ENCODE measurements at regions not wholly inside any gene's neighbourhood (a gene's known extent, or its start where the extent isn't known, plus 50 kb on each side); places are given as distances from the start of the nearest gene placed in this dataset.
"Not testable (repeated sequence)": the region's sequence is repeated elsewhere in the genome, so short reads cannot be mapped to it uniquely, and the experiment has no call there.

DNA sequence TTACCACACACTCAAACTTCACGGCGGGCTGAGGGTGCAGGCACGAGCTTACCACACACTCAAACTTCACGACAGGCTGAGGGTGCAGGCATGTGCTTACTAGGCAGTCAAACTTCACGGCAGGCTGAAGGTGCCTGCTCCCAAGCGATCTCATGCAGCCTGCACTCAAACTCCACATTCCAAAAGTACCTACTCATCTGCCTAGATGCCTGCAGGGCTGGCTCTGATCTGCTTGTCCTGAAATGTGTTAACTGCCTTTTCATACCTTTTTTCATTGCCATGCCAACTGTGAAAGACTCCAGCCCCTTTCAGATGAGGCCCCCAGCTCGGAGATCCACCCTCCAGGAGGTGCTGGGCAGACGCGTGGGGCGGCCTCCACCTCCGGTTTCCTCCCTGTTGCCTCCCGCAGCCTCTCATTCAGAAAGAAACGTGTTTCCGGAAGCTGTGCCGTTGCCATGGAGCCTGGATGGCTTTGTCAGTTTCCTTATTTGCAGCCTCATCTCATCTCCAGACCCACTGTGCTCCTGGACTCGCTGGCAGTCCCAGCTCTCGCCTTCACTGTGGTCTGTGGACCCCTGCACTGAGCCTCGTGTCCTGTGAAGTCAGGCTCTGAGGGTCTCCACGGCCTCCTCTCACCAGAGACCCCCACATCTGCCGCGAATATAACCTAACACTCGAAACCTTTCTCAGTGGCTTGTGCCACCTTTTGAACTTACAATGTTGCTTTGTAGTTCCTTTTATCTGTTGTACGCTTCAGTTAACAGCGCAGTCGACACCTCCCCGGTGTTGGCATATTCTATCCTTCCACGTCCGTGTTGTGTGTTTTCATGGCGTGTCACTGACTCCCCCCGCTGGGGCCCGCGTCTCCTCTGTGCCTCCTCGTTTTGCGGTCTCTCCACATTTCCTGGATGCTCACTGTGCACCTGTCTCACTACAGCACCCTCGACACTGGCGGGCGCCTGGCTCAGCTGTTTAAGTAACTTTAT is 106.1 kb upstream of the ALKAL2 start:
- DNase-seq, result peak; percentile 63

- DNase-seq, result no peak
Measured at GRCh38 chr2:392926-393280, 105.0 kb upstream of the ALKAL2 start.

DNA sequence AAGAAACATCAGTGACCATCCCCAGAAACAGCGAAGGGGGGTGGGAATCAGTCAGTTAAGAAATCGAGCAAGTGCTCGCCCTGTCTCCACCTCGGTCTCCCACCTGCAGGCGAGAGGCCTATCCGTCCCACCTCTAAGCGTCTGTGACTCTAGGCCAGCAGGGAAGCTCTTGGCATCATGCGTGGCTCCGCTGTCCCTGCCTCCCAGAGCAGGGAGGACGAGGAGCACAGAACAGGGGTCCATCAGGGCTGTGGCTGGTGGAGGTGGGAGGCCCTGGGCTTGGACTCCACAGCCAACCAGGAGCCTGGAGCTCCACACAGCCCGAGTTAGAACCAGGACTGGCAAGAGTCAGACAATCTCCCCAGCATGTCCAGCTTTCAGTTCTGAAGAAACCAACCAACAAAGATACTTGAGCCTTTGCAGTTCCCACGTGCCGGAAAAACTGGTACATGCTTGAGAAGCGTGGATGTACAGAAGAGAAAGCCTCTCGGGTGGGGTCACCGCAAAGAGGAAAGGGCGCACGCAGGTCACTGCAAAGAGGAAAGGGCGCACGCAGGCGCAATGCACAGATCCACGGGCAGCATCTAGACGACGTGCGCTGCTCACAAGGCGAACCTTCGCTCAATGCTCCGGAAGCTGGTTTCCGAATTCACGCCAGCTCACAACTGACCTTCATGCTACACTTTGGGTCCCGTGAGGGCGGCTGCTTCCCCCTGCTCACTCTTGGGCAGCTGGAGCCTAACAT is 104.5 kb upstream of the ALKAL2 start:
- DNase-seq, result no peak

DNA sequence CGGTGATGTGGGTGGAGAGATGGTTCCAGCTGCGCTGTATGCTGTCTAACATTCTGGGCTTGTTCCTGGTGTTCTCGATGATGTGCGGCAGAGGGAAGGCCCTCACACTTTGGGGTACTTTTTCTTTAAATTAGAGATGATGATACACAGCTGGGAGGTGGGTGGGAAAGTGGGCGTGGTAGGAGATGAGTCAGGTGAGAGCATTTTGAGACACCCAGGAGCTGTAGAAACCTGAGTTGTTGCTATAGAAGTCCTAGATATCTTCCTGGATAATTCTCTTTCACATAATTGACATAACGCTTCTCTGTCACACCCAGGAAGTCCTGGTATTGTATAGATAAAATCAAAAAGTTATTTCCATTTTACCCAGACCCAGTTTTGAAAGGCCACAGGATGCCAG is 103.8 kb upstream of the ALKAL2 start:
- DNase-seq, result no peak

- no peak for DNase-seq
Measured at GRCh38 chr2:390959-391358, 103.1 kb upstream of the ALKAL2 start.

- DNase-seq, result not testable (repeated sequence)
Measured at GRCh38 chr2:389985-390384, 102.1 kb upstream of the ALKAL2 start.

GRCh38 chr2:388752-389151 is 100.9 kb upstream of the ALKAL2 start:
- DNase-seq, result not testable (repeated sequence)

DNA sequence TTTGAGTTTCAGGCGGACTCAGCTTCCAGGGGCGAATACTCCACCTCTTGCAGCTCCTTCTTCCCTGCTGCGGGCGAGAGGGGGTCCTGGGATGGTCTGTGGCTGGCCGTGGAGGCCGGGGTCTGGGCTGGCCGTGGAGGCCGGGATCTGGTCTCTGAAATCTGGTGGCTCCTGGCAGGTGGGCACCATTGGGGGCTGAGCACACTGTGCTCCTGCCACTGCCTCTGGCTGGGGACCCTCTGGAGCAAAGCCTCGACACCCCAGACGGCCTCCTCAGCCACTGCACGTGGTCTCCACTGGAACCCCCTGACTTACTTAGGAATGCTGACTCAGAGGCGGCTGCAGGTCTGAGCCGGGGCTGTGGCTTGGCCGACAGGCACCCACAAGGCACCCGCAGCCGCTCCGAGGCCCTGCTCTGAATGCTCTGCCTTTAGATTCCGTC is 100.1 kb upstream of the ALKAL2 start:
- DNase-seq, result no peak

- DNase-seq, result no peak
Measured at GRCh38 chr2:386406-387103, 98.7 kb upstream of the ALKAL2 start.

DNA sequence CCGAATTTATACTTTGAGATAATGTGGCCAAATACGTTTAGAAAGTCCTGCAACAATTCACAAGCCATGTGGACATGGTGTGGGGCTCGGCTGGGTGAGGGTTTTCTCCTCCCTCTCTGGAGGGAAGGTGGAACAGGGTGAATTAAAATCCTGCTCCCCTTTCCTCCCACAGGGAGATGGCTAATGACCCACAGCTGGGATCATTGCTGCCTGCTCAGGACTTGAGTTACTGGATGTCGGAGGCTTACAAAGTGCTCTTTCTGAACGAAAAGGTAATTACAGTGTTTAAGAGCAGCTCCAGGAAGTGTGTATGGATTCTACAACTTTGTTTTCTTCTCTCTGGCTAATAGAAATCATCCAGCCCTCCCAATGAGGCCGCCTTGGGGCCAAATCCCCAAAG is 97.9 kb upstream of the ALKAL2 start:
- DNase-seq, result no peak

DNA sequence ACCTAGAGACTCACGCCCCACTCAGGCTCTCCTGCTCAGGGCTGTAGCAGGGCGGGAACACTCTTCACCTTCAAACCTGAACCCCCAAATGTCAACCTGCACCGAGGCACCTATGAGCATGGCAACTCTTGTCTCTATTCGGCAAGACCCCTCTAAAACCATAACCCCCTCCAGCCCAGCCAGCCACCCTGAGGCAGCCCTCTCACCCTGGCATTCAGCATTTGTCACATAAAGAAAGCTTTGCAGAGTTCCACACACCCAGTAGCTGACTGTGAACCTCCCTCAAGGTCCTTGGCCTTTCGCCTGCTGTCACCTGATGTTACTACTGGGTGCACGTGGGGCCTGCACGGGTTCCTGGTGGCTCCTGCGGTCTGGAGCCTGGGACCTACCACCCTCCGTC is 97.2 kb upstream of the ALKAL2 start:
- no peak for DNase-seq

DNA sequence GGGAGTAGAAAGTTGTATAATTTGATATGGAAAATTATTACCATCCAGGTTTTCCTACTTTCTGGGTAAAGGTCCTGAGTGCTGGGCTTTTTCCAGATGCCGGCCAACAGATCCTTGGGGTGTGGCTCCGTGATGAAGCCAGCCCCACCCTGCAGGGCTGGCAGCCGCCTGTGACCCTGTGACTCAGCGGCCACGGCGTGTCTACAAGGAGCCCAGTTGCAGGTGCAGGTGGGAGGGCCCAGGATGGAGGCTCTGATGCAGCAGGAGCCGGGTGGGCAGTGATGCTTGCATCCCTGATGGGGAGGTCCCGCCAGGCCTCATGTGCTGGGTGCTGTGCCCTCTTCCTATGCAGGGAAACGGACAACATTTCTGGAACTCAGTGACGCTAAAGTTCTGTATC is 96.0 kb upstream of the ALKAL2 start:
- no peak for DNase-seq

- no peak for DNase-seq
Measured at GRCh38 chr2:383178-383577, 95.3 kb upstream of the ALKAL2 start.

DNA sequence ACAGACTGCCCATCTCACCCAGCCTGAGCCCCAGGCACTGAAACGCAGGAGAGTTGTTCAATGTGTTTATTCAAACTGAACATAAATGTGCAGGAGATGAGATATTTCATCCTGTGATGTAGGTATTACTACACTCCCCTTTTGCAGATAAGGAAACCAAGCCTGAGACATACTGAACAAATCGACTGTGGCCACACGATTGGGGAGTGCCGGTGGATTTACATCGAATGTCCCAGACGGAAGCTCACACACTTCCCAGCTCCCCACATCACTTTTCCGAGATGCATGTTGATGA is 94.8 kb upstream of the ALKAL2 start:
- no peak for DNase-seq

DNA sequence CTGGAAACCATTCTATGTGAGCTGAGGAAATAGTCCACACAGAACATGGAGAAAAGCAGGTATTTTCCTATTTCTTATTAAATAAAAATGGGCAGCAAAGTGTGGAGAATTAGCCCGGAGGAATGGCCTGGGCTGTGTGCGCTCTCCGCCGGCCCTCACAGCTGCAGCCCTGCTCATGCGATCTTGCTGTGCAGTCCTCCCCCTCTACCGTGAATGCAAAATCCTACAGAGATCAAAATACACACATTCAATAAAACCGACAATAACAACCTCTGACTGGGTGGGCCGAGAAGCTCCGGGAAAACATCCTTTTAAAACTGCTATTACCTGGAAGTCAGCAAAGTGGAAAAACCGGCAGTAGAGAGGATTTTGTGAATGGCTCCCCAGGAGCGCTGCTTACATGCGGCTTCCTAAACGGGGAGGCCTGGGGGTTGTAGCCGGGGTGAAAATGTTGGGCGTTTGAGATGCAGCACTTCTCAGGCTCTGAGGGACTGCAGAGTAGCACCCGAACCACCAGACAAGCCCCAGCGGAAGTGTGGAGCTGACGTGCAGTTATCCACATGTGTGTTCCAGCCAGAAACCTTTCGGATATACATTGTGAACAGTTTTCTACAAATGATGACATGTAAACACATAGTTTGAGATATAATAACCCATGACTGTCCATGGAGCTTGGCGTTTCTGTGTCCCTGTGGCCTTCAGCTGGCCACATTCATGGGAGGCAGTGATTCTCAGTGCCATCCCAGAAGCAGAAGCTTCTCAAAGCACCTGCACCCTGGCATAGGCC is 94.2 kb upstream of the ALKAL2 start:
- no peak for DNase-seq

- DNase-seq, result no peak
Measured at GRCh38 chr2:381181-381580, 93.3 kb upstream of the ALKAL2 start.

DNA sequence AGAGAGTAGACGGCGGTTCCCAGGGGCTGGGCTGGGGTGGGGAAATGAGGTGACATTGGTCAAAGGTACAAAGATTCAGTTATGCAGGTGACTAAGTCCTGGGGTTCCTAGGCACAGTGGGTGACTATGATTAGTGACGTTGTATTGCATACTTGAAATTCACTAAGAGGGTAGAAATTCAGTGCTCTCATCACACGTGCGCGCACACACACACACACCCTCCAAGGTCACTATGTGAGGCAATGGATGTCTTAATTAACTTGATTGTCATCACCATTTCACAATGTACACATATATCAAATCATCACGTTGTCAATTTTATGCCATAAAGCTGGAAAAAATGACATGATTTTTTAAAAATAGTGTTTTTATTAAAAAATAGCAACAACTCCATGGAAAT is 92.9 kb upstream of the ALKAL2 start:
- no peak for DNase-seq

DNA sequence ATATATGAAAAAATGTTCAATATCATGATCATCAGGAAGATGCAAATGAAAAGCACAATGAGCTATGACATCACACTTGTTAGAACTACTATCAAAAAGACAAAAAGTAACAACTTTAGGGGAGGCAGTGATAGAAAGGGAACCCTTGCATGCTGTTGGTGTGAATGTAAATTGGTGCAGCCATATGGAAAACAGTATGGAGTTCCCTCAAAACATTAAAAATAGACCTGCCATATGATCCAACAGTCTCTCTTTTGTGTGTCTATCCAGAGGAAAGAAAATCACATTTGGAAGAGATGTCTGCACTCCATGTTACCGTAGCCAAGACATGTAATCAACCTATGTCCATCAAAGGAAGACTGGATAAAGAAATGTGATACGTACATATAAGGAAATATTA is 92.3 kb upstream of the ALKAL2 start:
- no peak for DNase-seq

DNA sequence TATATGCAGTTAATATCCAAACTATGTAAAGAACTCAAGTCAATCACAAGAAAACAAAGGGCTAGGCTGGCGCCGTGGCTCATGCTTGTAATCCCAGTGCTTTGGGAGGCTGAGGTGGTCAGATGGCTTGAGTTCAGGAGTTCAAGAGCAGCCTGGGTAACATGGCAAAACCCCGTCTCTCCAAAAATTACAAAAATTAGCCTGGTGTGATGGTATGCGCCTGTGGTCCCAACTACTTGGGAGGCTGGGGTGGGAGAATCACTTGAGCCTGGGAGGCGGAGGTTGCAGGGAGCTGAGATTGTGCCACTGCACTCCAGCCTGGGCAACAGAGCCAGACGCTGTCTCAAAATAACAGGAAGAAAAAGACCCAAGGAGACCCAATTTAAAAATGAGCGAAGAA is 91.9 kb upstream of the ALKAL2 start:
- DNase-seq, result no peak

DNA sequence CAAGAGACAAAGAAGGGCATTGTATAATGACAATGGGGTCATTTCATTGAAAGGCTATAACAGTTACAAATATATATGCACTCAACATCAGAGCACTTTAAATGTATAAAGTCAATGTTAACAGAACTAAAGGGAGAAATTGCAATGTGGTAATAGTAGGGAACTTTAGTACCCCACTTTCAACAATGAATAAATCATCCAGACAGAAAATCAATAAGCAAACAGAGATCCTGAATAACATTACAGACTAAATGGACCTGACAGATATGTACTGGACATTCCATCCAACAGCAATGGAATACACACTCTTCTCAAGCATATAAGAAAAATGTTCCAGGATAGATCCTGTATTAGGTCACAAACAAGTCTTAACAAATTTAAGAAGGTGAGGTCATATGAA is 90.5 kb upstream of the ALKAL2 start:
- DNase-seq, result no peak

DNA sequence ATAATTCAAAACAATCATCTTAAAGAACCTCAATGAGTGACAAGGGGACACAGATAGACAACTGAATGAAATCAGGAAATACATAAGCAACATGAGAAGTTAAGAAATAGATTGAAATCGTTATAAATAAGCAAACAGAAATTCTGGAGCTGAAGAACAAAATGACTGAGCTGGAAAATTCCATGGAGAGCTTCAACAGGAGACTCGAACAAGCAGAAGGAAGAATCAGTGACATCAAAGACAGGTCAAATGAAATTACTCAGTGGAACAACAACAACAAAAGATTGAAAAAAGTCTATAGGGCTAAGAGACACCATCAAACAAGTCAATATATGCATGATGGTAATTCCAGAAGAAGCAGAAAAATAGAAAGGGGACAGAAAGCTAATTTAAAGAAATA is 89.5 kb upstream of the ALKAL2 start:
- no peak for DNase-seq

DNA sequence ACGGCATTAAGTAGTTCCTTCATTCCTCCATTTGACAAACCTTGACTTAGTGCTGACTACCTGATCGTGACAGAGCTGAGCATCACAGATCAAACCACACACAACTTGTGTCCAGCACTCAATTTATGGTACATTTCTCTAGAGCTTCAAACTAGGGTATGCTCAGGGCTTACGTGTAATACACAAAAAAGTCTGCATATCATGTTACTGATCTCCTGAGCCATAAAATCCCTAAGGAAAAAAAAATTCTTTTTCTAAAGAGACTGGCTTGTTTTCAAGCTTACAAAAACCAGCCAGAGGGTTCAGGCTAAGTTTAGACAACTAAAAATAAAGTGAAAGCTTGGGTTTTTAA is 88.0 kb upstream of the ALKAL2 start:
- no peak for DNase-seq

Measured in CD4-positive, alpha-beta T cell treated with Interleukin-21 for 1 hour (primary cell).